Keratinocyte (primary cell): ENCODE measurements at regions not wholly inside any gene's neighbourhood (a gene's known extent, or its start where the extent isn't known, plus 50 kb on each side); places are given as distances from the start of the nearest gene placed in this dataset.
"Not testable (repeated sequence)": the region's sequence is repeated elsewhere in the genome, so short reads cannot be mapped to it uniquely, and the experiment has no call there.

ENCODE experiments used
- DNase-seq: peaks from one replicate; pipeline ENCODE4 v3.0.0-alpha.2; 2011; ENCODE audit warnings: low read depth, missing footprints, low spot score
- FAIRE-seq: peaks from 2 replicates; lab custom pipeline; 2011; peaks lifted over from hg19 to GRCh38; lab: Jason Lieb, UNC
- H2AFZ ChIP-seq: 2 replicates; pipeline ENCODE4 v1.6.0; 2012; ENCODE audit warnings: low read length, control low read depth, inconsistent platforms; ENCODE audit not compliant: control insufficient read depth
- H3K27ac ChIP-seq: 2 replicates; pipeline ENCODE4 v1.5.1; 2011; ENCODE audit warnings: low read length; ENCODE audit not compliant: control insufficient read depth, insufficient read depth
- H3K27me3 ChIP-seq: 3 replicates; pipeline ENCODE4 v1.6.0; 2011; ENCODE audit warnings: low read length; ENCODE audit not compliant: control insufficient read depth, insufficient read depth; ENCODE audit errors: extremely low read depth
- H3K36me3 ChIP-seq, 2 experiments: 2 replicates in 1 of 2; 3 replicates in 1 of 2; pipeline ENCODE4 v1.5.1; 2011; ENCODE audit warnings: low read length in 2 of 2, mild to moderate bottlenecking in 1 of 2; ENCODE audit not compliant: control insufficient read depth in 2 of 2, insufficient read depth in 2 of 2; ENCODE audit errors: extremely low read depth in 1 of 2
- H3K4me1 ChIP-seq: 3 replicates; pipeline ENCODE4 v1.5.1; 2011; ENCODE audit warnings: low read length; ENCODE audit not compliant: control insufficient read depth, insufficient read depth; ENCODE audit errors: extremely low read depth
- H3K4me2 ChIP-seq: 3 replicates; pipeline ENCODE4 v1.6.0; 2011; ENCODE audit warnings: low read depth, low read length; ENCODE audit not compliant: control insufficient read depth, insufficient read depth; ENCODE audit errors: extremely low read depth
- H3K4me3 ChIP-seq, 3 experiments: fragments of 200-600 bp in 1 of 3; sonication (generic) in 1 of 3; 2 replicates in 2 of 3; 3 replicates in 1 of 3; pipeline ENCODE4 v1.5.1; 2011 to 2016; ENCODE audit warnings: low read length in 3 of 3, mild to moderate bottlenecking in 3 of 3, control low read depth in 2 of 3, inconsistent platforms in 1 of 3, low read depth in 1 of 3, mixed read lengths in 1 of 3, mixed run types in 1 of 3, moderate library complexity in 1 of 3; ENCODE audit not compliant: control insufficient read depth in 2 of 3, insufficient read depth in 2 of 3; ENCODE audit errors: extremely low read depth in 1 of 3
- H3K79me2 ChIP-seq: 2 replicates; pipeline ENCODE4 v1.6.0; 2012; ENCODE audit warnings: low read length; ENCODE audit not compliant: control insufficient read depth, insufficient read depth
- H3K9ac ChIP-seq: 3 replicates; pipeline ENCODE4 v1.6.0; 2011; ENCODE audit warnings: low read length; ENCODE audit not compliant: control insufficient read depth, insufficient read depth; ENCODE audit errors: extremely low read depth
- H3K9me1 ChIP-seq: 3 replicates; pipeline ENCODE4 v1.6.0; 2011; ENCODE audit warnings: low read length; ENCODE audit not compliant: control insufficient read depth, insufficient read depth; ENCODE audit errors: extremely low read depth
- H3K9me3 ChIP-seq: 2 replicates; pipeline ENCODE4 v1.5.1; 2012; ENCODE audit warnings: low read depth, low read length; ENCODE audit not compliant: control insufficient read depth
- H4K20me1 ChIP-seq: 3 replicates; pipeline ENCODE4 v1.6.0; 2011; ENCODE audit warnings: low read length; ENCODE audit not compliant: control insufficient read depth, insufficient read depth; ENCODE audit errors: extremely low read depth
- CTCF ChIP-seq, 3 experiments: IDR thresholded peaks in 1 of 3; conservative IDR thresholded peaks in 1 of 3; optimal IDR thresholded peaks in 1 of 3; 2 replicates in 2 of 3; 3 replicates in 1 of 3; pipeline versions ENCODE3 to v1.5.1; 2011; ENCODE audit warnings: low read length in 3 of 3, mild to moderate bottlenecking in 3 of 3, moderate library complexity in 2 of 3, control low read depth in 1 of 3, inconsistent platforms in 1 of 3; ENCODE audit not compliant: insufficient read depth in 2 of 3; ENCODE audit errors: extremely low read depth in 1 of 3
- EZH2 ChIP-seq: IDR thresholded peaks from one replicate; pipeline ENCODE4 v1.6.1; 2012; ENCODE audit warnings: inconsistent platforms, mild to moderate bottlenecking, low read length, moderate library complexity
- dilution Hi-C: fragments of 300-500 bp; cut with MboI; formaldehyde crosslinking; loops from one replicate; pipeline ENCODE4 v1.7.0; 2020; ENCODE audit warnings: low sequenced_read_pairs; ENCODE audit not compliant: extremely low pct_ligation_motif_present

GRCh38 chr21:15976807-15977206 is 247.0 kb downstream of the USP25 start:
- Histone ChIP-seq H3K4me1 (no peaks in the 10 kb centered on the region), H3K9me3 (no peaks in the 10 kb centered on the region), H4K20me1 (no peaks in the 10 kb centered on the region), H3K4me3 (no peak overlapping the region), H3K27me3 (no peaks in the 10 kb centered on the region), H3K9ac (no peak overlapping the region), H3K4me2 (no peak overlapping the region), H3K27ac (no peak overlapping the region), H2AFZ (no peak overlapping the region), H3K79me2 (no peaks in the 10 kb centered on the region), H3K9me1 (no peaks in the 10 kb centered on the region), H3K36me3 (no peaks in the 10 kb centered on the region)
- TF ChIP-seq EZH2 (no peak), CTCF (optimal IDR thresholded peaks at IDR 0.05 in 1 of 3, IDR thresholded peaks at IDR 0.05 in 1 of 3, conservative IDR thresholded peaks at IDR 0.05 in 1 of 3; ENCODE audit: extremely low read depth in 1 of 3, insufficient read depth in 2 of 3, low read length in 3 of 3) (peak; percentile 8 to 31 (median 18))
- dilution Hi-C loops, result no loop called here
- FAIRE-seq (no peak), DNase-seq (no peak)

DNA sequence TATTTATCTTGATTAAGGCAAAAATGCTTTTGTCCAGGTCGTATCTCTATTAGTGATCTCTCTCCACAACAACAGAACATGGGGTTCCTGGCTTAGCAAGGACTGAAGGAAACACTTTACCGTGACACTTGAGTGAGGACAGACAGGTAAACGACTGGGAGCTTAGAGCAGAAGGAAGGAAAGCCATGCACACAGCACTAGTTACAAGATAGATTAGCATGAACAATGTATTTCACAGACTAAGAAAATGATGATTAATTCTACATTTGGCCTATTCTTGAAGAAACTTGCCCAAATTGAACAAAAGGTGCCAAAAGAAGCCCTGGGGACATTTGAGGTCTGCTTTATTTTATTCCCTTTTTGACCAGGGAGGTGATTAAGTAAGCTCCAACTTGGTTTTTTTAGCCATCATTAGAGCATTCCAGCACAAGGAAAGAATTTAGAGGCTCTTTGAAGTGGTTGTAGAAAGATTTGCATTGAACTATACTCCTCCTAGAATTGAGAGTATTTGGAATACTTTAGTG is 248.5 kb downstream of the USP25 start:
- no peak for FAIRE-seq
- Histone ChIP-seq H3K27ac (no peak overlapping the region), H2AFZ (no peak overlapping the region), H3K4me1 (no peaks in the 10 kb centered on the region), H3K4me3 (no peak overlapping the region), H3K9me3 (no peaks in the 10 kb centered on the region), H3K79me2 (no peaks in the 10 kb centered on the region), H3K27me3 (no peaks in the 10 kb centered on the region), H3K9ac (no peak overlapping the region), H3K4me2 (no peak overlapping the region), H4K20me1 (no peaks in the 10 kb centered on the region), H3K9me1 (no peaks in the 10 kb centered on the region), H3K36me3 (no peaks in the 10 kb centered on the region)
- DNase-seq, result no peak
- TF ChIP-seq CTCF (optimal IDR thresholded peaks at IDR 0.05 in 1 of 3, IDR thresholded peaks at IDR 0.05 in 1 of 3, conservative IDR thresholded peaks at IDR 0.05 in 1 of 3; ENCODE audit: extremely low read depth in 1 of 3, insufficient read depth in 2 of 3, low read length in 3 of 3) (no peak), EZH2 (no peak)
- dilution Hi-C loops, result no loop called here

- dilution Hi-C loops, H3K36me3 ChIP-seq, H3K4me2 ChIP-seq, H4K20me1 ChIP-seq, FAIRE-seq, H2AFZ ChIP-seq, H3K27ac ChIP-seq, H3K9me1 ChIP-seq, DNase-seq, H3K4me1 ChIP-seq, H3K79me2 ChIP-seq, H3K27me3 ChIP-seq, H3K9me3 ChIP-seq, H3K9ac ChIP-seq, H3K4me3 ChIP-seq: not testable (repeated sequence)
Observed at GRCh38 chr21:15979493-15979892, 249.7 kb downstream of the USP25 start.
